ENCODE measurements at regions not wholly inside any gene's neighbourhood (a gene's known extent, or its start where the extent isn't known, plus 50 kb on each side); places are given as distances from the start of the nearest gene placed in this dataset.
"Not testable (repeated sequence)": the region's sequence is repeated elsewhere in the genome, so short reads cannot be mapped to it uniquely, and the experiment has no call there.

- Histone ChIP-seq H3K27ac (ENCODE audit: low read depth in 2 of 2, low read length in 2 of 2) (no peak overlapping the region), H3K9ac (ENCODE audit: low read depth in 1 of 2, low read length in 2 of 2) (no peak overlapping the region), H3K4me3 (ENCODE audit: low read length in 2 of 2) (no peak overlapping the region), H3K9me3 (ENCODE audit: control insufficient read depth in 2 of 2, low read length in 2 of 2) (no peaks in the 10 kb centered on the region), H3K4me1 (ENCODE audit: control insufficient read depth in 2 of 2, insufficient read depth in 2 of 2, low read length in 2 of 2) (no peaks in the 10 kb centered on the region), H3K36me3 (ENCODE audit: control insufficient read depth in 2 of 2, insufficient read depth in 2 of 2, low read length in 2 of 2) (no peaks in the 10 kb centered on the region), H3K27me3 (ENCODE audit: control insufficient read depth in 2 of 2, insufficient read depth in 2 of 2, low read length in 2 of 2) (no peaks in the 10 kb centered on the region)
Observed at GRCh38 chr10:36773652-36774051, 351.7 kb upstream of the ANKRD30A start.

- Histone ChIP-seq H3K4me1 (ENCODE audit: control insufficient read depth in 2 of 2, insufficient read depth in 2 of 2, low read length in 2 of 2) (no peaks in the 10 kb centered on the region), H3K9ac (ENCODE audit: low read depth in 1 of 2, low read length in 2 of 2) (no peak overlapping the region), H3K4me3 (ENCODE audit: low read length in 2 of 2) (no peak overlapping the region), H3K27ac (ENCODE audit: low read depth in 2 of 2, low read length in 2 of 2) (no peak overlapping the region), H3K9me3 (ENCODE audit: control insufficient read depth in 2 of 2, low read length in 2 of 2) (no peaks in the 10 kb centered on the region), H3K36me3 (ENCODE audit: control insufficient read depth in 2 of 2, insufficient read depth in 2 of 2, low read length in 2 of 2) (no peaks in the 10 kb centered on the region), H3K27me3 (ENCODE audit: control insufficient read depth in 2 of 2, insufficient read depth in 2 of 2, low read length in 2 of 2) (no peaks in the 10 kb centered on the region)
Observed at GRCh38 chr10:36771725-36772124, 353.7 kb upstream of the ANKRD30A start.

DNA sequence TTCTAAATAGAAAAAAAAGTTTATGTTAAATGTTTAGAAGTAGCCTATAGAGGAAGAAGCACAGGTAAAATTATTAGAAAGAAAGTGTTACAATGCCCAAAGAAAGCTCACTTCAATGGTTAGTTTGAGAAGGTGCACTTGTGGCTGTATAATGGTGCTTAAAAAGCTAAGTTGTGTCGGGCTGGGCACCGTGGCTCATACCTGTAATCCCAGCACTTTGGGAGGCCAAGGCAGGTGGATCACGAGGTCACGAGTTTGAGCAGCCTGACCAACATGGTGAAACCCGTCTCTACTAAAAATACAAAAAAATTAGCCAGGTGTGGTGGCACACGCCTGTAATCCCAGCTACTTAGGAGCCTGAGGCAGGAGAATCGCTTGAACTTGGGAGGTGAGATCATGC is 355.7 kb upstream of the ANKRD30A start:
- not testable (repeated sequence) for H3K4me1 ChIP-seq (ENCODE audit: control insufficient read depth in 2 of 2, insufficient read depth in 2 of 2, low read length in 2 of 2); H3K27ac ChIP-seq (ENCODE audit: low read depth in 2 of 2, low read length in 2 of 2); H3K36me3 ChIP-seq (ENCODE audit: control insufficient read depth in 2 of 2, insufficient read depth in 2 of 2, low read length in 2 of 2); H3K4me3 ChIP-seq (ENCODE audit: low read length in 2 of 2); H3K9me3 ChIP-seq (ENCODE audit: control insufficient read depth in 2 of 2, low read length in 2 of 2); H3K9ac ChIP-seq (ENCODE audit: low read depth in 1 of 2, low read length in 2 of 2); H3K27me3 ChIP-seq (ENCODE audit: control insufficient read depth in 2 of 2, insufficient read depth in 2 of 2, low read length in 2 of 2)

DNA sequence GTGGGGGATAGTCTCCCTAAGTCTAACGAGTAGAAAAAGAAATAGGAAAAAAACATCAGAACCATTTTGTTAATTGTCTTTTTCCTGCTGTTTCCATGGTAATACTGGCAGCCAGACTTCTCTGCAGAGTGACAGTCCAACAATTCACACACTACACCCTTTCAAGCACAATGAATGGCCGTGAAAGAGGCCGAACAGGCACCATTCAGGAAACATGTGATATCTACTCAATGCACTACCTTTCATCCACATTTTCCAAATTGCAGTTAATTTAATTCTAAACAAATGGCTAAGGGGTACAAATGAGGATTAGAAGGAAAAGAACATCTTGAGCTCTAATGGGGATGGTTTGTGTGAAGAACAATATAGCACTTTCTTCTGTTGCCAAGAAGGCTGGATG is 358.5 kb upstream of the ANKRD30A start:
- H3K4me3 ChIP-seq (ENCODE audit: low read length in 2 of 2): no peak overlapping the region

DNA sequence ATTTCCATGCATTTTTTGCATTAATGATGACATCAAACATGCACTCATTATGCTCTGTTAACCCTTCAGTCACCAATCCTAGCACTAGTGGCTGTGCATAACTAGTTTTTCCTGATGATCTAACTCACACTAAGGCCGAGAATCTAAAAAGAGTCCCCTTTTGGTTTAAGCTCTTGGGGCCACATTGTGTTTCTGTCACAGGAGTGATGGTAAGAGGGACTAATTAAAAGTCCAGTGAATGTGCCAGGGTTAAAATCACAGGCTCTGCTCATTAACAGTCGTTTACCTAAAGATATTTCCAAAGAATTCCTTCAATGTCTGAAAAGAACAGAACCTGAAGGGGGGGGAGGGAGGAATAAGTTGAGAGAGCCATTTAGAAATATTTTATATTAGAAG is 359.0 kb upstream of the ANKRD30A start:
- no peak overlapping the region for H3K27ac ChIP-seq (ENCODE audit: low read depth in 2 of 2, low read length in 2 of 2)
- H3K9me3 ChIP-seq (ENCODE audit: control insufficient read depth in 2 of 2, low read length in 2 of 2): no peaks in the 10 kb centered on the region
- no peaks in the 10 kb centered on the region for H3K36me3 ChIP-seq (ENCODE audit: control insufficient read depth in 2 of 2, insufficient read depth in 2 of 2, low read length in 2 of 2)
- H3K4me1 ChIP-seq (ENCODE audit: control insufficient read depth in 2 of 2, insufficient read depth in 2 of 2, low read length in 2 of 2): no peaks in the 10 kb centered on the region
- H3K27me3 ChIP-seq (ENCODE audit: control insufficient read depth in 2 of 2, insufficient read depth in 2 of 2, low read length in 2 of 2): no peaks in the 10 kb centered on the region
- H3K9ac ChIP-seq (ENCODE audit: low read depth in 1 of 2, low read length in 2 of 2): no peak overlapping the region
- H3K4me3 ChIP-seq (ENCODE audit: low read length in 2 of 2): no peak overlapping the region

More for the DNA sequence above, 358.5 kb upstream of the ANKRD30A start:
- Histone ChIP-seq H3K27me3 (ENCODE audit: control insufficient read depth in 2 of 2, insufficient read depth in 2 of 2, low read length in 2 of 2) (no peaks in the 10 kb centered on the region), H3K36me3 (ENCODE audit: control insufficient read depth in 2 of 2, insufficient read depth in 2 of 2, low read length in 2 of 2) (no peaks in the 10 kb centered on the region), H3K4me1 (ENCODE audit: control insufficient read depth in 2 of 2, insufficient read depth in 2 of 2, low read length in 2 of 2) (no peaks in the 10 kb centered on the region), H3K27ac (ENCODE audit: low read depth in 2 of 2, low read length in 2 of 2) (no peak overlapping the region), H3K9me3 (ENCODE audit: control insufficient read depth in 2 of 2, low read length in 2 of 2) (no peaks in the 10 kb centered on the region), H3K9ac (ENCODE audit: low read depth in 1 of 2, low read length in 2 of 2) (no peak overlapping the region)

DNA sequence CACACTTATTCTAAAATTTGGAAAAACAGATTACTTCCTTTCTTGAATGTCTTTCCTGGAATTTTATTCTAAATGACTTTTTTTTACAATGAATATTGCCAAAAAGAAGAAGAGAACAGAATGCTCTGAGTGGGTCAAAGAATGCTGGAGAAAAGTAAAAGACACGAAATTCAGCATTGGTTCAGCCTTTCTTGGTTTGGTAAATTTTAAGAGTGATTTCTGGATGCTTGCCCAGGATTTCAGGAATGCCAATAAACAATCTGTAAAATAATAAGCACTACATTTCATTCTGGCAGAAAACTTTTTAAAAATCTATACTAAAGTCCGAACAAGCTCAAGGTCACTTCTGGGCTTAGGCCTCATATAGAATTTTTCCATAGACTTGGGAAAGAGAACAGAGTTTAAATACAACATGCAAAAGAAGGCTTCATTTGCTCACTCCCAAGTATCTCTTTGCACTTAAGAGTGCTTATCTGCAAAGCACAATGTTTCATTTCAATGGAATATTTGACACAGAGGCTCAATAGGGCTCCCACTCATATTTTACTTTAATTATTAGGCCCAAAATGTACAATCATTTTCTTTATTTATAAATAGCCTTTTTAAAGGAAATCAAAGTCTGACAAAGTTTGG is 359.5 kb upstream of the ANKRD30A start:
- H3K9ac ChIP-seq (ENCODE audit: low read depth in 1 of 2, low read length in 2 of 2): no peak overlapping the region
- H3K27me3 ChIP-seq (ENCODE audit: control insufficient read depth in 2 of 2, insufficient read depth in 2 of 2, low read length in 2 of 2): no peaks in the 10 kb centered on the region
- H3K27ac ChIP-seq (ENCODE audit: low read depth in 2 of 2, low read length in 2 of 2): no peak overlapping the region
- no peaks in the 10 kb centered on the region for H3K9me3 ChIP-seq (ENCODE audit: control insufficient read depth in 2 of 2, low read length in 2 of 2)
- no peaks in the 10 kb centered on the region for H3K4me1 ChIP-seq (ENCODE audit: control insufficient read depth in 2 of 2, insufficient read depth in 2 of 2, low read length in 2 of 2)
- no peak overlapping the region for H3K4me3 ChIP-seq (ENCODE audit: low read length in 2 of 2)
- no peaks in the 10 kb centered on the region for H3K36me3 ChIP-seq (ENCODE audit: control insufficient read depth in 2 of 2, insufficient read depth in 2 of 2, low read length in 2 of 2)

DNA sequence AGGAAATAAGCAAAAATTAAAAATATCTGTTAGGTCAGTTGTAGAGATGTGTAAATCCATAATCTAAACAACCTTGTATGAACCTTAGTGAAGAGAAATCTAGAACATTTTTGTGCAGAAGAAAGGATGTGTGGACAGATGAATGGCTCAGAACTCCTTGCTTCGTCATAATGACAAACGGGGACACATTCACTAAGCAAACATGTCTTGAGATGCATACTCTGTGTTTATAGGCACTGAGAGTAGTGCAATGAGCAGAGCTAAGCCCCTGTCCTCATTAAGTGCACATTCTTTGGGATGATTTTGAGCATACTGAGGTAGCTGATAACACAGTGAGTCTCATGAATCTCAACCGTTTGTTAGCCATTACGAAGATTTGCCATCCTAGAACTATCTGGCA is 360.6 kb upstream of the ANKRD30A start:
- H3K4me1 ChIP-seq (ENCODE audit: control insufficient read depth in 2 of 2, insufficient read depth in 2 of 2, low read length in 2 of 2): no peaks in the 10 kb centered on the region
- H3K9me3 ChIP-seq (ENCODE audit: control insufficient read depth in 2 of 2, low read length in 2 of 2): no peaks in the 10 kb centered on the region
- H3K9ac ChIP-seq (ENCODE audit: low read depth in 1 of 2, low read length in 2 of 2): no peak overlapping the region
- H3K4me3 ChIP-seq (ENCODE audit: low read length in 2 of 2): no peak overlapping the region
- H3K36me3 ChIP-seq (ENCODE audit: control insufficient read depth in 2 of 2, insufficient read depth in 2 of 2, low read length in 2 of 2): no peaks in the 10 kb centered on the region
- no peak overlapping the region for H3K27ac ChIP-seq (ENCODE audit: low read depth in 2 of 2, low read length in 2 of 2)
- no peaks in the 10 kb centered on the region for H3K27me3 ChIP-seq (ENCODE audit: control insufficient read depth in 2 of 2, insufficient read depth in 2 of 2, low read length in 2 of 2)

- Histone ChIP-seq H3K36me3 (ENCODE audit: control insufficient read depth in 2 of 2, insufficient read depth in 2 of 2, low read length in 2 of 2) (no peaks in the 10 kb centered on the region), H3K27ac (ENCODE audit: low read depth in 2 of 2, low read length in 2 of 2) (no peak overlapping the region), H3K27me3 (ENCODE audit: control insufficient read depth in 2 of 2, insufficient read depth in 2 of 2, low read length in 2 of 2) (no peaks in the 10 kb centered on the region), H3K9ac (ENCODE audit: low read depth in 1 of 2, low read length in 2 of 2) (no peak overlapping the region), H3K9me3 (ENCODE audit: control insufficient read depth in 2 of 2, low read length in 2 of 2) (no peaks in the 10 kb centered on the region), H3K4me1 (ENCODE audit: control insufficient read depth in 2 of 2, insufficient read depth in 2 of 2, low read length in 2 of 2) (no peaks in the 10 kb centered on the region), H3K4me3 (ENCODE audit: low read length in 2 of 2) (no peak overlapping the region)
Observed at GRCh38 chr10:36761121-36761520, 364.3 kb upstream of the ANKRD30A start.

DNA sequence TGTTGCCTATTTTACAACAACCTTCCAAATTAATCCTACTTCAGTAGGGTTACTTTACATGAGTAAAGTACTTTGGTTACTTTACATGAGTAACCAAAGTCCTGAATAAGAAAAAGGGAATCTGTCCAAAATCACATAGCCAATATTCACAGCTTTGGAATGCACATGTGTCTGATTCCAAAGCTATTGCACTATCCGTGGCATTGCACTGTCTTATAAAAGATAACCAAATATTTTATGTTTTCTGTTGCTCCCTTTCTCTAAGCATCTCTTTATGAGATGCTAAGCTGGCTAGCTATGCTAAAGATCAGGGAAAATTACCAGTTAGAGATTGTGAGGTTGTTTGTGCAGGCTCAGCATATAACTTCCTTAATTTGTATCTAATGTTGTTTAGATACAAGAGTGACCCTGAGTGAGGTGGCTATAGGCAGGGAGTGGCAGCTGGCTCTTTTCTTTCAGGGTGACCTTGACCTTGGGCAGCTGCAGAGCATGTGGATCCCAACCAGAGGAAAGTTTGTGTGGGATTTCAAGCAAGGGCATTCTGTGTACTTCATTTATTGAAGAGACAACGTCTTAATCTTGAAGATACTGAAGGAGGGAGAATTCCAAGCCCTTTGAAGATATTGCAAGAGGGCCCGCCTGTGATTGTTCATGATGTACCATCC is 366.1 kb upstream of the ANKRD30A start:
- no peak overlapping the region for H3K4me3 ChIP-seq (ENCODE audit: low read length in 2 of 2)
- H3K9me3 ChIP-seq (ENCODE audit: control insufficient read depth in 2 of 2, low read length in 2 of 2): no peaks in the 10 kb centered on the region
- no peaks in the 10 kb centered on the region for H3K4me1 ChIP-seq (ENCODE audit: control insufficient read depth in 2 of 2, insufficient read depth in 2 of 2, low read length in 2 of 2)
- no peaks in the 10 kb centered on the region for H3K36me3 ChIP-seq (ENCODE audit: control insufficient read depth in 2 of 2, insufficient read depth in 2 of 2, low read length in 2 of 2)
- H3K27me3 ChIP-seq (ENCODE audit: control insufficient read depth in 2 of 2, insufficient read depth in 2 of 2, low read length in 2 of 2): no peaks in the 10 kb centered on the region
- no peak overlapping the region for H3K27ac ChIP-seq (ENCODE audit: low read depth in 2 of 2, low read length in 2 of 2)
- no peak overlapping the region for H3K9ac ChIP-seq (ENCODE audit: low read depth in 1 of 2, low read length in 2 of 2)

DNA sequence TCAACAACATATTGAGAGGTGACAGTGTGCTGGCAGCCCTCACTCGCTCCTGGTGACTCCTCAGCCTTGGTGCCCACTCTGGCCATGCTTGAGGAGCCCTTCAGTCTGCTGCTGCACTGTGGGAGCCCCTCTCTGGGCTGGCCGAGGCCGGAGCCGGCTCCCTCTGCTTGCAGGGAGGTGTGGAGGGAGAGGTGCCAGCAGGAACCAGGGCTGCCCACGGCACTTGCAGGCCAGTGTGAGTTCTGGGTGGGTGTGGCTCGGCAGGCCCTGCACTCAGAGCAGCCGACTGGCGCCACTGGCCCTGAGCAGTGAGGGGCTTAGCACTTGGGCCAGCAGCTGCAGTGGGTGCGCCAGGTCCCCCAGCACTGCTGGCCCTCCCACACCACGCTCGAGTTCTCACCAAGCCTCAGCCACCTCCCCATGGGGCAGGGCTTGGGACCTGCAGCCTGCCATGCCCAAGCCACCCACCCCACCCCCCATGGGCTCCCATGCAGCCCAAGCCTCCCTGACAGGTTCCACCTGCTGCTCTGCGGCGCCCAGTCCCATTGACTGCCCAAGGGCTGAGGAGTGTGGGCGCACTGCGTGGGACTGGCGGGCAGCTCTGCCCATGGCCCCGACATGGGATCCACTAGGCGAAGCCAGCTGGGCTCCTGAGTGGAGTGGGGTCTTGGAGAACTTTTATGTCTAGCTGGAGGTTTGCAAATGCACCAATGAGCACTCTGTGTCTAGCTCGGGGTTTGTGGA is 377.1 kb upstream of the ANKRD30A start:
- H3K9me3 ChIP-seq (ENCODE audit: control insufficient read depth in 2 of 2, low read length in 2 of 2): peaks cover 0 to 2% of the 10 kb centered on the region in 2 donors
- no peaks in the 10 kb centered on the region for H3K36me3 ChIP-seq (ENCODE audit: control insufficient read depth in 2 of 2, insufficient read depth in 2 of 2, low read length in 2 of 2)
- H3K9ac ChIP-seq (ENCODE audit: low read depth in 1 of 2, low read length in 2 of 2): no peak overlapping the region
- no peak overlapping the region for H3K4me3 ChIP-seq (ENCODE audit: low read length in 2 of 2)
- no peaks in the 10 kb centered on the region for H3K27me3 ChIP-seq (ENCODE audit: control insufficient read depth in 2 of 2, insufficient read depth in 2 of 2, low read length in 2 of 2)
- H3K4me1 ChIP-seq (ENCODE audit: control insufficient read depth in 2 of 2, insufficient read depth in 2 of 2, low read length in 2 of 2): no peaks in the 10 kb centered on the region
- no peak overlapping the region for H3K27ac ChIP-seq (ENCODE audit: low read depth in 2 of 2, low read length in 2 of 2)
